ENCODE measurements at regions not wholly inside any gene's neighbourhood (a gene's known extent, or its start where the extent isn't known, plus 50 kb on each side); places are given as distances from the start of the nearest gene placed in this dataset.

DNA sequence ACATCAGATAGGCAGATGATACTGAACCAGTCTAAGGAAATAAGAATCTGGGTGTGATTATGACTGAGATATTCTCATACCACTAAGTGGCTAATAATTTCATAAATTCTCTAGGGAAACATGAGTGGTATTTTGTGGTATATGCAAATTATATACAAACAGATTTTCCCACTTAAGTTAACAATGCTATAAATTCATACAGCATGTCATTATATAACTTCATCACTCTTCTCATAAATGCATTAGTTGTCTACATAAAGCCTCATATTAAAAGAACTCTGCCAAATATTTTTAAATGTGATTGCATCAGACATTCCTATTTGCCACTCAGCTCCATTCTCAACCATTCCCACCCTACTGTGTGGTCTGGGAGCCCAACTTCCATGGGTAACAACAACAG, 226.5 kb downstream of the TLE1 start:
- TF ChIP-seq CTCF (IDR thresholded peaks at IDR 0.05) (no peak), POLR2A (IDR thresholded peaks at IDR 0.05) (no peak)
